HCT116 (cell line): ENCODE measurements at regions not wholly inside any gene's neighbourhood (a gene's known extent, or its start where the extent isn't known, plus 50 kb on each side); places are given as distances from the start of the nearest gene placed in this dataset.

Experiments
- CEBPB ChIP-seq: IDR thresholded peaks from 2 replicates; pipeline ENCODE4 v1.6.1; 2012; ENCODE audit warnings: low read depth
- CTCF ChIP-seq, 3 experiments: fragments of 200-600 bp in 1 of 3; sonication (generic) in 1 of 3; IDR thresholded peaks in 2 of 3; conservative IDR thresholded peaks in 1 of 3; 2 replicates each; pipeline ENCODE4 v1.5.1; 2012 to 2017; ENCODE audit warnings: low read depth in 2 of 3, low read length in 2 of 3, antibody characterized with exemption in 1 of 3, borderline replicate concordance in 1 of 3, control low read depth in 1 of 3, mild to moderate bottlenecking in 1 of 3, mixed read lengths in 1 of 3, mixed run types in 1 of 3, moderate library complexity in 1 of 3; ENCODE audit not compliant: insufficient read depth in 1 of 3
- EZH2phosphoT487 ChIP-seq: fragments of 200-600 bp; IDR thresholded peaks from 2 replicates; pipeline ENCODE4 v1.6.1; 2018; ENCODE audit warnings: antibody characterized with exemption, borderline replicate concordance
- MAX ChIP-seq: IDR thresholded peaks from 2 replicates; pipeline ENCODE4 v1.6.1; 2012
- POLR2A ChIP-seq: IDR thresholded peaks from 2 replicates; pipeline ENCODE4 v1.7.0; 2011; ENCODE audit warnings: borderline replicate concordance; ENCODE audit not compliant: insufficient read depth, insufficient read length; ENCODE audit errors: extremely low read depth
- SP1 ChIP-seq: IDR thresholded peaks from 2 replicates; pipeline ENCODE4 v1.6.1; 2012; ENCODE audit warnings: low read depth

GRCh38 chr6:75020971-75021370 lies 184.9 kb downstream of the COL12A1 start:
- no peak for TF ChIP-seq CEBPB
- TF ChIP-seq MAX = no peak
- no peak for TF ChIP-seq CTCF (IDR thresholded peaks at IDR 0.05 in 2 of 3, conservative IDR thresholded peaks at IDR 0.05 in 1 of 3; ENCODE audit: borderline replicate concordance in 1 of 3, insufficient read depth in 1 of 3, low read depth in 2 of 3, low read length in 2 of 3)
- no peak for TF ChIP-seq EZH2phosphoT487
- TF ChIP-seq POLR2A = no peak
- TF ChIP-seq SP1 = no peak
